H4 (cell line): ENCODE measurements at regions not wholly inside any gene's neighbourhood (a gene's known extent, or its start where the extent isn't known, plus 50 kb on each side); places are given as distances from the start of the nearest gene placed in this dataset.
"Not testable (repeated sequence)": the region's sequence is repeated elsewhere in the genome, so short reads cannot be mapped to it uniquely, and the experiment has no call there.

Experiments used
- DNase-seq: peaks from one replicate; pipeline ENCODE4 v3.0.0-alpha.2; 2015; ENCODE audit warnings: low spot score

DNA sequence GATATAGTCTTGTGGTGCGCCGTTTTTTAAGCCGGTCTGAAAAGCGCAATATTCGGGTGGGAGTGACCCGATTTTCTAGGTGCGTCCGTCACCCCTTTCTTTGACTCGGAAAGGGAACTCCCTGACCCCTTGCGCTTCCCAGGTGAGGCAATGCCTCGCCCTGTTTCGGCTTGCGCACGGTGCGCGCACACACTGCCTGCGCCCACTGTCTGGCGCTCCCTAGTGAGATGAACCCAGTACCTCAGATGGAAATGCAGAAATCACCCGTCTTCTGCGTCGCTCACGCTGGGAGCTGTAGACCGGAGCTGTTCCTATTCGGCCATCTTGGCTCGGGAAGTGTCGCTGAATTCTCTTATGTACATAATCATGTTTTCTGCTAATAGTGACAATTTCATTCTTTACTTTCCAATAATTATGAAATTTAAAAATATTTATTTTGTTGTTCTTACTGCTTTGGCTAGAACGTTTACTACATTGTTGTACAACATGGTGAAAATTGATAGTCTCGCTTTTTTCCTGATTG, 61.2 kb upstream of the MINDY3 start:
- not testable (repeated sequence) for DNase-seq

DNA sequence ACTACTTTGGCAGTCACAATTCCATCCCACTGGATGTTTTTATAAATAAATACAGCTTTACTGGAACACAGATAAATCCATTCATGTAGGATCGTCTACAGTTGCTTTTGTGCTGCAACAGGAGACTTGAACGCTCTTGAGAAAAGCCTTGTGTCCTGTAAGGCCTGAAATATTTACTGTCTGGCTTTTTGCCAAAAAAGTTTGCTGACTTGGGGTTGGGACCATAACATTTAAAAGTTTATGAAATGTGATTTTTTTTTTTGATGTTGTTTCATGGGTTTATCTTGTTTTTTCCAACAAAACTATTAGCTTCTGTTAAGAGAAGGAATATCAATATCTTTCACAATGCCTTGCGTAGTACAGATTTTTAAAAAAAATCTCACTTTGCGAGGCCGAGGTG, 71.1 kb upstream of the MINDY3 start:
- no peak for DNase-seq

DNA sequence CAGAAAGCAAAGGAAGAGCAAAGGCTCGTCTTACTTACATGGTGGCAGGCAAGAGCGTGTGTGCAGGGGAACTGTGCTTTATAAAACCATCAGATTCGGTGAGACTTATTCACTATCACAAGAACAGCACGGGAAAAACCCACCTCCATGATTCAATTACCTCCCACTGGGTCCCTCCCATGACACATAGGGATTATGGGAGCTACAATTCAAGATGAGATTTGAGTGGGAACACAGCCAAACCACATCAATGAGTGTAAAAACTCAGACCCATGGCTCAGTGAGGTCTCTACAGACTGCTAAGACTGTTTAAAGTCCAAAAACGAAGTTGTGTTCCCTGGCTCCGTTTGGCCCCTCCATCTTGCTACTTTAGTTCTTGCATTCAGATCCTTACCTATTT, 79.2 kb upstream of the MINDY3 start:
- DNase-seq: peak; percentile 2

- no peak for DNase-seq
Observed at GRCh38 chr10:15943426-15943825, 83.1 kb upstream of the MINDY3 start.

- DNase-seq: no peak
Observed at GRCh38 chr10:15954188-15954587, 93.9 kb upstream of the MINDY3 start.

DNA sequence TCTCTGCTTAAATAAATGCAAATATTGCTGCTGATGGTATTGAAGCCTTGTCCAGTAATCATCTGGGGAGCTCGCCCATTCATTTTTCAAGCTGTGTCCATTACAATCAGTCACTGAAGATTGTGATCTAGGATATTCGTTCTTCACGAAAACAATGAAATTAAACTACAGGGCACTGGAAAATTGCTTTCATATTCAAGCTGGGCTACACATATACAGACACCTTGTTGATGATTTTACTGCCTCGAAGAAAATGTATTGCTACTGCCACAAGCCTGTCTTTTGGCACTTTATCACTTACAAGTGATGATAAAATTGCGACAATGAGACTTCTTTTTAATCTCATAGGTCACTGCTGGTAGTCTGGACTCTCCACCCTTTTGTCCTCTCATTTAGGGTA, 100.0 kb upstream of the MINDY3 start:
- no peak for DNase-seq

- not testable (repeated sequence) for DNase-seq
Observed at GRCh38 chr10:15972736-15973135, 112.4 kb upstream of the MINDY3 start.

DNA sequence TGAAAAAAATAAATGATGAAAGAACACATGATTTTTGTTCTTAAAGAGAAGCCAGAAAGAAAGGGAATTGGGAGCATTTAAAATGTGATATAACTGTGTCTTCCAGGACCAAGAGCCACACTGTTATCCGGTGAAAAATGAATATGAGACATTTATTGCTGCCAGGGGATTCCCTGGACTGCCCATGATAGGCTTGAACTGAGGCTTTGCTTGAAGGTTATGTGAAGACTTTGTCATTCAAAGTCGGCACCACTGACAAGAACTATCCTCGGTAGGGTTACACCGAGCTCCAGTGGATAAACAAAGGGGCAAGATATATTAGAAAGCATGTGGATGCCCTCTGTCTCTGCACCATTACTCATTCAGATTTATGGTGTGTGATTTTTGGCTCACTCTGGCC, 125.4 kb upstream of the MINDY3 start:
- DNase-seq: no peak

GRCh38 chr10:15990535-15991129, 130.3 kb upstream of the MINDY3 start:
- DNase-seq: no peak

DNA sequence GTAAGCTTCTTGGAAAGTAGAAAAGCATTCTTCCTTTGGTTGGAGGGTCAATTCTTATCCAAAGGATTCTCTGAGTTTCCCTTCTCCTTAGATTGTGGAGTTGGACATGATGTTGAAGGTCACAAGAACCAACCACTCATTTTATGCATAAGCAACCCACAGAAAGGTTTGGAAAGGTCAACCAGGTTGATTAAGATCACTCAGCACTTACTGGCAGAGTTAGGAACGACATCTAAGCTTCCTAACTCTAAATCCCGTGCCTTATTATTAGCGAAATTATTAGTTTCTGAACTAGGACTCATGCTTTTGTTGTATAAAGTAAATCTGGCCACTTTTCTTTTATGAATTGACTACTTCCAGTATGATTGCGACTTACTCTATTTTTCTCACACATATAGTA, 137.0 kb upstream of the MINDY3 start:
- DNase-seq: no peak

- no peak for DNase-seq
Observed at GRCh38 chr10:16001581-16001980, 141.3 kb upstream of the MINDY3 start.

GRCh38 chr10:16009785-16010184, 149.5 kb upstream of the MINDY3 start:
- DNase-seq: no peak

- DNase-seq: no peak
Observed at GRCh38 chr10:16011548-16011947, 151.2 kb upstream of the MINDY3 start.

DNA sequence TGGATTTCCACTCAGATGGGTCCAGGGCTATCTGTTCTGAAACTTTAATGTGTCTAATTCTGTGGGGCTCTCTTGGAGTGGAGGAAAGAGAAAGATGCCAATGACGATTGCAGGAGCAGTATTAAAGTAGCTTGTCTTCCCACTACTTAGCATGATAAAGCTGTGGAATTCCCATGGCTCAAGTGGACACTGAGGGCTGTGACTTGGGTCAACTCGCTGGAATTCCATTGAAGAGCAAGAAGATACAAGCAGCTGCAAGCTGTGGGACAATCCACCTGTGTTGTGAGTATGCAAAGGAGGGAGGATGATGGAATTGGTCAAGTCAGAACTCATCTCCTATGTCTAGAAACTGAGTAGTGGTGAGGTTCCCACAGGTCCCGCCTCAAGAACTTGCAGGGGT, 154.2 kb upstream of the MINDY3 start:
- no peak for DNase-seq

GRCh38 chr10:16016688-16017087, 156.4 kb upstream of the MINDY3 start:
- no peak for DNase-seq

GRCh38 chr10:16020836-16021235, 160.5 kb upstream of the MINDY3 start:
- DNase-seq: no peak

DNA sequence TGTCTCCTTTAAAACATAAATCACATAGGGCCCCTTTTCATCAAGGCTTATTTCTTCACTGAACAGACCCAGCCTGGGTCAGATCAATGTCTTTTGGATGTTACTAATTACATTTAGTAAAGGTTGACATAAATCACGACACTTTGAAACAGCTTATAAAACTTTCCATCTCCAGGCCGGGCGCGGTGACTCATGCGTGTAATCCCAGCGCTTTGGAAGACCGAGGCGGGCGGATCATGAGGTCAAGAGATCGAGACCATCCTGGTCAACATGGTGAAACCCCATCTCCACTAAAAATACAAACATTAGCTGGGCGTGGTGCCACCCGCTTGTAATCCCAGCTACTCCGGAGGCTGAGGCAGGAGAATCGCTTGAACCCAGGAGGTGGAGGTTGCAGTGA, 166.5 kb upstream of the MINDY3 start:
- not testable (repeated sequence) for DNase-seq

GRCh38 chr10:16030562-16030961, 170.3 kb upstream of the MINDY3 start:
- no peak for DNase-seq

DNA sequence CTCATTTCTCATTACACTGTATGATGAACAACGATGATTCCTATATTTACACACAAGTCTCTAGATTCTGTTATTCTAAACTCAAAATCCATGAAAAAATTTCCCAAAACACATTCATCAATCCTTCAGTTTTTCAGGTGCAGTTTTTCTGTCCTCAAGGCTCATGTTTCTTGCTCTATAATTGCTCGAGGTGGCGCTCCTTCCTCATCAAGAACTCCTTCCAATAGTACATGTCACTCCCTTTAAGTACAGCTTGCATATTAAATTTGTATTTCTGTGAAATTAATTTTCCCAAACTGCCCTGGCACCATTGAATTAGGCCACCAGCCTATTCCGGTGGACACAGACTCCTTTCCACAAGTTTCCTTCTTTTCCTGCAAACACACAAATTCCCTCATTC, 188.7 kb upstream of the MINDY3 start:
- no peak for DNase-seq

- DNase-seq: no peak
Observed at GRCh38 chr10:16049782-16050181, 189.5 kb upstream of the MINDY3 start.

DNA sequence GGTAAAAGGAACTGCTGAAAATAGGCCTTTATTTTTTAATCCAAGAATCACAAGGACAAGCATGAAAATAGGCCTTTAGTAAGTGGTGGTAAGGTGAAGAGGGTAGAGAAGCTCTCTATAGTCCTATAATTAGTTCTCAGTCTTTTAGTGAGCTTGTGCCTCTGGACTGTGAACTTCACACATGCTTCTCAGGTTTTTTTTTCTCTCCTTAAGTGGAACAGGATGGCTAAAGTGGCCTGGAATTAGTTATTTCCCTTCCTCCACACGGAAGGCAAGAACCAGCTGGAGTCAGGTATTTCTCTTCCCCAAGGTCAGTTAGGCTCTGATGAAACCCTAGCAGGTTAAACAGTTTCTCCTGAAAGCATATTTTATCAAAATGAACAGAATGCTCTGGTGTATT, 203.0 kb upstream of the MINDY3 start:
- no peak for DNase-seq

DNA sequence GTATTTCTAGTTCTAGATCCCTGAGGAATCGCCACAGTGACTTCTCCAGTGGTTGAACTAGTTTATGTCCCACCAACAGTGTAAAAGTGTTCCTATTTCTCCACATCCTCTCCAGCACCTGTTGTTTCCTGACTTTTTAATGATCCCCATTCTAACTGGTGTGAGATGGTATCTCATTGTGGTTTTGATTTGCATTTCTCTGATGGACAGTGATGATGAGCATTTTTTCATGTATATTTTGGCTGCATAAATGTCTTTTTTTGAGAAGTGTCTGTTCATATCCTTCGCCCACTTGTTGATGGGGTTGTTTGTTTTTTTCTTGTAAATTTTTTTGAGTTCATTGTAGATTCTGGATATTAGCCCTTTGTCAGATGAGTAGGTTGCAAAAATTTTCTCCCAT, 223.2 kb upstream of the MINDY3 start:
- DNase-seq: not testable (repeated sequence)

DNA sequence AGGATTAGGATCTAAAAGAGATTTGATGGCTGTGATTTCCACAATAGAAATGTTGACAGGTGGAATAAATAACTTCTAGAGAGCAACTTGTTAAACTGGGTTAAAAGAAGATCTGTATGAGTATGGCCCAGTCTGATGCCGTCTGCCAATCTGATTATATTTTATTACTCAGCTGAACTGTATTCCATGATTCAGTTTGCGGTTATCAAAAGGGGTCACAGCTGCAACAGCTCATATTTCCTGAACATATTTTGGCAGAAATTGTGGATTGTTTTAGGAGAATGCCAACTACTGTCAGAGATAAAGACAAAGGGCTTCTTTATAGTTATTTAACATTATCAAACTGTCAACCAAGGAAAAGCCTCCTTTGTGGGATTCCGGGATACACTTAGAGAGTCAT, 244.8 kb upstream of the MINDY3 start:
- no peak for DNase-seq
